ENCODE measurements at regions not wholly inside any gene's neighbourhood (a gene's known extent, or its start where the extent isn't known, plus 50 kb on each side); places are given as distances from the start of the nearest gene placed in this dataset.
"Not testable (repeated sequence)": the region's sequence is repeated elsewhere in the genome, so short reads cannot be mapped to it uniquely, and the experiment has no call there.

- TF ChIP-seq CTCF (conservative IDR thresholded peaks at IDR 0.05; ENCODE audit: low read depth) = no peak
- no peak for DNase-seq (ENCODE audit: low spot score)
- CTCF ChIA-PET = no interaction called here
- no peak overlapping the region for H3K27ac ChIP-seq
- POLR2A ChIA-PET (ENCODE audit: low non-redundant PET) = no interaction called here
These were observed 167.9 kb downstream of the MAGEB17 start for GRCh38 chrX:16335181-16335580.

DNA sequence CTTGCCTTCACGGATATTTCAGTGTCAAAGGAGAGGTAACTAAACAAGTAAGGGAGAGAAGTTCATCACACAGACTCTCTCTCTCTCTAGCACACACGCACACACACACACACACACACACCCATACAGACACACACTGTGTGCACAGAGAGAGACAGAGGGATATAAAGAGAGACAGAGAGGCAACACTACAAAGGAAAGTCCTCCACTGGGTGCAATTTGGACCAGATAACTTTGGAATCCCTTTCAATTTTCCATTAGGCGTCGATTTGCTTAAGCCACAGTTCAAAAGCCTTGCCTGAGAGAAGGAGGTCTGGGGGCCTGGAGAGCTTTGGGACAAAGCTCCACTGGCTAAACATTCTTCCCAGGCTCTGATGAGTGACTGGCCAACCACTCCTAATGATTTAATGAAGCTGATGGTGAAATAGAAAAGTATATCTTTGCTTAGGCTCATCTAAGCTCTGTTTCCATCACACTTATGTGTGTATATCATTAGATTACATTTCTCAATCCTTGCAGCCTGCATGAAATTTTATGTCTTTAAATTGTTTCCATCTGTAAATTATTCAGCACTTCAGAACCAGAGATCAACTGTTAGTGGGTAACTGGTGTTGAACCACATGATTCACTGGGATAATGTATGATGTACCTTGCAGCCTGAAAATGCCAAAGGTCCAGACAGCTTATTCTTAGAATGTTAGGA lies 180.8 kb downstream of the MAGEB17 start:
- DNase-seq (ENCODE audit: low spot score) = no peak
- H3K27ac ChIP-seq = no peak overlapping the region
- CTCF ChIA-PET = no interaction called here
- POLR2A ChIA-PET (ENCODE audit: low non-redundant PET) = no interaction called here
- TF ChIP-seq CTCF (conservative IDR thresholded peaks at IDR 0.05; ENCODE audit: low read depth) = no peak

GRCh38 chrX:16357902-16358301 lies 190.6 kb downstream of the MAGEB17 start:
- CTCF ChIA-PET = no interaction called here
- H3K27ac ChIP-seq = no peak overlapping the region
- TF ChIP-seq CTCF (conservative IDR thresholded peaks at IDR 0.05; ENCODE audit: low read depth) = no peak
- DNase-seq (ENCODE audit: low spot score) = no peak
- POLR2A ChIA-PET (ENCODE audit: low non-redundant PET) = no interaction called here

DNA sequence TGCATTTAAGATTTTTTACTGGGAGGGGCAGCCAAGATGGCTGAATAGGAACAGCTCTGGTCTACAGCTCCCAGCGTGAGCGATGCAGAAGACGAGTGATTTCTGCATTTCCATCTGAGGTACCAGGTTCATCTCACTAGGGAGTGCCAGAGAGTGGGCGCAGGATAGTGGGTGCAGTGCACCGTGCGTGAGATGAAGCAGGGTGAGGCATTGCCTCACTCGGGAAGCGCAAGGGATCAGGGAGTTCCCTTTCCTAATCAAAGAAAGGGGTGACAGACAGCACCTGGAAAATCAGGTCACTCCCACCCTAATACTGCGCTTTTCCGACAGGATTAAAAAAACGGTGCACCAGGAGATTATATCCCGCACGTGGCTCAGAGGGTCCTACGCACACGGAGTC lies 192.8 kb downstream of the MAGEB17 start:
- CTCF ChIA-PET; H3K27ac ChIP-seq; POLR2A ChIA-PET (ENCODE audit: low non-redundant PET); DNase-seq (ENCODE audit: low spot score): not testable (repeated sequence)

- POLR2A ChIA-PET (ENCODE audit: low non-redundant PET) = no interaction called here
- TF ChIP-seq CTCF (conservative IDR thresholded peaks at IDR 0.05; ENCODE audit: low read depth) = no peak
- no peak overlapping the region for H3K27ac ChIP-seq
- DNase-seq (ENCODE audit: low spot score) = no peak
- CTCF ChIA-PET = no interaction called here
These were observed 201.4 kb downstream of the MAGEB17 start for GRCh38 chrX:16368696-16369095.

DNA sequence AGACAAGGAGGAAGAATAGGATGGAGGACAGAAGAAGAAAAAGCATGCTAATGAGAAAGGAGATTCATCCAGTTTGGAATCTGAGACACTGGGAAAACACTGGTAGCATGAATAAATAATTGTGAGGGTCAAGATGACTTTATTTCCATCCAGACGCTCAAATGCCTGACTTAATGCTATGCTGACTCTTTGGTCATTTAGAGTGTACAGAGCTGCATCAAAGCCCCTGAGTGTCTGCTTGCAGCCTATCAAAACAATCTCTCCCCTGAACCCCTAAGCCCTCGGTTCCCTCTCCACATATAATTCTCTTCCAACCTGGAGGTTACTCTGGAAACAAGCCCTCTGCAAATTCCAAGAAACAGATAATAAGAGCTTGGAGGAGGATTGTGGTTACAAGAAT lies 208.8 kb downstream of the MAGEB17 start:
- H3K27ac ChIP-seq = no peak overlapping the region
- ChIA-PET CTCF (no interaction called here), POLR2A (ENCODE audit: low non-redundant PET) (no interaction called here)
- no peak for TF ChIP-seq CTCF (conservative IDR thresholded peaks at IDR 0.05; ENCODE audit: low read depth)
- DNase-seq (ENCODE audit: low spot score) = no peak

DNA sequence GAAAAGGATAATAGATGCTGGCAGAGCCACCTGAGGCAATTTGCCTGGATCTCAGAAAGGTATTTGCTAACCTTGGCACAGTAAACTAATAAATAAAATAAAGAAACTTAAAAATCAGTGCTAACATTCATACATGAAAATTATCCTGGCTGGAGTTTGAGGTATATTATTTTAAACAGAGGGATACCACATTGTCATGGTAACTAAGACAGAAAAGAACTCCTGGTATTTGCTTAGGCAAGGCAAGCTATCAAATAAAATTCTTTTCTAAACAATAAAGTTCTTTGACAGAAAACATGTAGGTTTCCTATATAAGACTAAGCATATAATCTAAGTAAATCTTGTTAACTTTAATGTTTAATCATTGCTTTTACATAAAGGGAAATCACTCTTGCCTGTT lies 218.8 kb downstream of the MAGEB17 start:
- DNase-seq (ENCODE audit: low spot score) = no peak
- ChIA-PET POLR2A (ENCODE audit: low non-redundant PET) (no interaction called here), CTCF (no interaction called here)
- H3K27ac ChIP-seq = no peak overlapping the region
- TF ChIP-seq CTCF (conservative IDR thresholded peaks at IDR 0.05; ENCODE audit: low read depth) = no peak
